ENCODE measurements at regions not wholly inside any gene's neighbourhood (a gene's known extent, or its start where the extent isn't known, plus 50 kb on each side); places are given as distances from the start of the nearest gene placed in this dataset.

DNA sequence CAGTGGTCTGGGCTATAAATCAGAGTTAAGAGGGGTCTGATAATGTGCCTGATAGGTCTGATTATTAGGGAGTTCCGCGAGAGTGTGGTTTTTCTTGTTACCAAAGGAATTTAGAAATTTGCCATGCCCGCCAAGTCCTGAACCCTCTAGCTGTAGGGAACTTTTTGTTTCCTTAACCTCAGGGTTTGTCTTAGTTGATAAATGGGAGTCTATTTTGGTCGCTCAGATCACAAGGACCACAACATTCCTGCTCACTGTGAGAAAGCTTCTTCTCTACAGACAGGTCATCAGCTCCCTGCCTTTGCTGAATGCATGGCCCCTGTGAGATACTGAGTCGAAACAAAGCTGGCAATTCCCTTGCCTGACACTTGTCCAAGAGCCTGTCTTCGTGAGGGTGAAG lies 497.8 kb downstream of the HS3ST4 start:
- DNase-seq: no peak

DNA sequence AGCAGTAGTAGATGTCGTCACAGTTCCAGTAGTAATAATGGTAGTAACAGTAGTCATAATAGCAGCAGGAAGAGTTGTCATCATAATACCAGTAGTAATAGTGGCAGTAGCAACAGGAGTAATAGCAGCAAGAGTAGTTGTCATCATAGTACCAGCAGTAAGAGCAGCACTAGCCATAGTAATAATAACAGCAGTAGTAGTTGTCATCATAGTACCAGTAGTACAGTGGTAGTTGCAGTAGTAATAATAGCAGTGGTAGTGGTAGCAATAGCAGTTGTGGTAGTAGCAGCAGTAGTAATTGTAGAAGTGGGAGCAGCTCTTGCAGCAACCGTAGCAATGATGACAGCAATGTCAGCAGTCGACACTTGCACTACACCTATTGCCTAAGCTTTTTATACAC lies 502.8 kb downstream of the HS3ST4 start:
- DNase-seq: no peak

DNA sequence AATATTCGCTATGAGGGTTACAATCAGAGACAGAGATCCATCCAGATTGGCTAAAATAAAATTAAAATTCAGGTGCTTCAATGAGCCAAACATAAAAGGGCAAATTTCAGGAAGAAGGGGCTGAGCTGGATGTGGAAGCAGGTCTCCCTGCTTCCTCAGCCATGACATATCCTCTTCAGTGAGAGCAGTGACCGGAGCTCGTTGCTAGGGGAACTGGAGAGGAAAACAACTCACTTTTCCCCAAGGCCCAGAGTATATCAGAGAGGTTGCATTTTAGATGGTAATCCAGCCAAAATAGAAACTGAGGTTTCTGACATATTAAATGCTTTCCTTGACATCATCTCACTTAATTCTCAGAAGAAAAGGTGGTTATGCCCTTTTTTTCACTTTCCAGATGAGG lies 503.5 kb downstream of the HS3ST4 start:
- DNase-seq: no peak

DNA sequence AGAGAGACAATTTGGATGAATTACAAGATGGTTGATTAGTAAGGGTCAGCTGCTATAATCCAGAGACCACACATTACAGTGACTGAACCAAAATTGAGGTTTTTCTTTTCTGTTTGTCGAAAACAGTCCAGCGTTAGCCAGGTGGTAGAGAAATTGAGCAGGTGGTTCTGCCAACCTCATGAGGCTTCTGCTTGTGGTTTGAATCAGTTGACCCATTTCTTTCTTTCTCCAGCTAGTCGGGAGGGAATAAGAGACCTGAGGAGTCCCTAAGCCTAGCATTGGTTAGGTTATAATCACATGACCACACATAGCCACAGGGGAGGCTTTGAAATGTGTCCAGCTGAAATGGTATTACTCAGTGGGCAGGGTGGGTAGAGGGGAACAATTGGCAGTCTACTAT lies 504.6 kb downstream of the HS3ST4 start:
- no peak for DNase-seq

DNA sequence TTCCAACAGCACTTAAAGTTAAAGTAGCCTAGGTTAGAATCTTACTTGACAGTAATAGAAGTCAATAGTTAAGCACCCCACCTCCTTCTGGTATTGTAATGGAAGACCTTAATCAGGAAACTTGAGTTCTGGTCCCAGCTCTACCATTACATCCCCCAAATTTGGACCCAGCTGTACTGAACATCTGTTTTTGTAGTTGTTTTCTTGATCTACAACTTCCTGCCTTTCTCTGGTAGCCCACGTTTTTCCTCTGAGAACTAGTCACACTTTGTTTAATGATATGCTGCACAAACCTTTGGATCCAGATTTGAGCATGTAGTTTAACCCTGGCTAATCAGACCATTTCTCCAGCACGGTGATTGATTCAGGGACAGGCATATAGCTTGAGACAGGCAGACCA lies 505.0 kb downstream of the HS3ST4 start:
- no peak for DNase-seq

DNA sequence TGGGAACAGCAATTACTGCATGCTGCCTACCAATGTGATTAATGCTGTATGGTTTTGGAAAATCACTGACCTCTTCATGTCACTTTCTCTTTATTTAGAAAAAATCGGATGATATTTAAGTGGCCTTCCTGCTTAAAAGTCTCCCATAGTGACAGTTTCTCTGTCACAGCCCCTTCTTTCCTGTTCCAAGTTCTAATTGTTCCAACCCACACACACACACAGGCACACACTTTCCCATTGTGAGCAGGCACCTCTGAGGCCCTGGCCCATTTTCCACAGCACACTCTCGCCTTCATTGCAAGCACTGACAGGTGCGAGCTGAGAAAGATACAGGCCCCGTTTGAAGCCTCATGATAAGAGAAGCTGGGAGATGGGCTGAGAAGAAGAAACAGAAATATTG lies 505.9 kb downstream of the HS3ST4 start:
- no peak for DNase-seq

DNA sequence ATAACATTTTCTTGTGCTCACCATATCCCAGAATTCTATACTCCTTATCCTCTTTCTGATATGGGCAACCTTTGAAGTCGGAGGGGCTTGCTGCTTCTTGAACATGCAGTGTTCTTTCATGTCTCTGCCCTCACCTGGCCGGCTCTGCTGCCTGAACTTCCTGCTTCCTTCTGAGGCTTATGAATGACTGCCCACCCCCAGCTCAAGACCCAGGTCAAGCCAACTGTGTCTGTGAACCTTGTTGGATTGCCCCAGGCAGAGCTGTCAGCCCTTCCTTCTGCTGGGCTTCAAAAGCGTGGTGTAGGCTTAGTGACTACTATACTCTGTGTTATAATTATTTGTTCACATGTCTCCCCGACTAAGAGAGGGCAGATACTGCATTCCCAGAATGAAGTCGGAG lies 506.5 kb downstream of the HS3ST4 start:
- no peak for DNase-seq

DNA sequence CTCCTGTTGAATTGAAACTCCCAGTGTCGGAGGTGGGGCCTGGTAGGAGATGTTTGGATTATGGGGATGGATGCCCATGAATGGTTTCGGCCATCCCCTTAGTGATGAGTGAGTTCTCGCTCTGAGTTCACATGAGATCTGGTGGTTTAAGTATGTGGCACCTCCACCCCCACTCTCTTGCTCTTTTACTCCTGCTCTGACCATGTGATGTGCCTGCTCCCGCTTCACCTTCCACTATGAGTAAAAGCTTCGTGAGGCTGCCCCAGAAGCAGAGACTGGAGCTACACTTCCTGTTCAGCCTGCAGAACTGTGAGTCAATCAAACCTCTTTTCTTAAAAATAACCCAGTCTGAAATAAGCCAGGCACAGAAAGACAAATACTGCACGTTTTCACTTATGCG lies 512.4 kb downstream of the HS3ST4 start:
- DNase-seq: no peak

DNA sequence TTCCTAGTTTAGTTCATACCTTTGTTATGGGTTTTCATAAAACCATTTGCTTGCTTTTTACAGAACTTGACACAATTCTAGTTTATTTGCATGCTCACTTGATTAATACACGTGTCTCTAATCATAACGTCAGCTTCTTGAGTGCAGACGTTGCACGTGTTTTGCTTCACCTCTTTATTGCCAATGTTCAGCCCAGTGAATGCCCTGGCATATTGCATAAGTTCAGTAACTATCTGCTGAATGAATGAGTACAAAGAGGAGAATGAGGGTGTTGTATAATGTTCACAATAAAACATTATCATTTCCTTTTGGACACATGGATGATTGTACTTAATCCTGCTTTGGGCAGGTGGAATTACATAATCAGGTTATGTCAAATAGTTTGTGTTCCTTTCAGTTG lies 519.8 kb downstream of the HS3ST4 start:
- DNase-seq: no peak

DNA sequence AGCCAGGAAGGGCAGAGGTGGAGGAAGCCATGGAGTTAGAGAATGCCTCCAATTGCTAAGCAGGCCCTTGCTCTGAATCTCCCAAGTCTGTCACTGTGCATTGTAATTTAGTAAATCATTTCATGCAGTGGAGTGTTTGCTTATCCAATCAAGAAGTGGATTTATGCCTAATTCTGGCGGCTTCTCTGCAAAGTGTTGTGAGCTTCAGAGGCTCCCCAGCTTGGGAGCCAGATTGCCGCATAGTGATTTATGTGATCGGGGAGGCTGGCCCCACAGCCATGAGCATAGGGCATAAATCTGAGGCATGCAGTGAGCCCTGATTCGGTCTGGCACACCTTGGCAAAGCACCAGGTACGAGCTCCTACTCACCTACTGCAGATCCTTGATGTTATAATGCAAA lies 520.8 kb downstream of the HS3ST4 start:
- DNase-seq: no peak

DNA sequence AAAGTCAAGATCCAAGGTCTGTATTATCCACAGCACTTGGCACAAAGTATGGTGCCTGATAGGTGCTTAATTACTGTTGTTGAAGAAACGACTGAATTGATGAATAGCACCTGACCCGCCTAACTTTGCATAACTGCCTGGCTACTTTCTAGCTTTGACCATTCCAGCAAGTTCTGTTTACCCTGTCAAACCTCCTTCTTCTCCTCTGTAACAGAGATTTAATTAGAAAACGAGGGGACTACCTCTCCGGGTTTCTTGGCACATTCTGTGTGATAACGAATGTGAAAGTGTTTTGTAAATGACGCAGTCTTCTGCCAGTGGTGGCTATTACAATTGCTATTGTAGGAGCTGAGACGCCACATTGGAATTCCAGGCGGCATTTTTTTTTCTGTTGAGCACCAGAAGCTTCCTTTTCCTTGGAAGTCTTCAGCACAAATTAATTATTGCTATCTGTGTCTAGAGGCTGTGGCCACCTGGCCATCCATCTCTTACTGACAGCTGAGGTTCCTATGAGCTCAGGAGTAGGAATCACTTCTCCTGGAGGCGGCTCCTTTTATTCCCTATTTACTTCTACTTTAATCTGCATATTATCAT lies 522.9 kb downstream of the HS3ST4 start:
- no peak for DNase-seq

DNA sequence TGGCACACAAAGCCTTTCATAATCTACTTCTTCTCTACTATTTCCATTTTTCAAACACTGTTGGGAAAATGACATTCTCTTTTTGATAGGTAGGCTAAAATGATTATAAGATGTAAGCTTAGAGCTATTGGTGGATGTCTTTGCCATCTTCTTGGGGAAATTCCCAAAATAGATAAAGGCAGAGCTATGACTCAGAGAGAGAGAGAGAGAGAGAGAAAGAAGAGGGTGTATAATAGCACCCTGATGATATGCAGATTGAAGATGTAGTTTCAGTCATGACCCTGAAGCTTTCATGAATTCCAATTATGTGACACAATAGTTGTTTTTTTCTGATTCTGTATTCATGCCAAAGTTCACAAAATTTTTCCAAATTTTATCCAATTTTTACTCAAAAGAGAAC lies 529.1 kb downstream of the HS3ST4 start:
- DNase-seq: no peak

DNA sequence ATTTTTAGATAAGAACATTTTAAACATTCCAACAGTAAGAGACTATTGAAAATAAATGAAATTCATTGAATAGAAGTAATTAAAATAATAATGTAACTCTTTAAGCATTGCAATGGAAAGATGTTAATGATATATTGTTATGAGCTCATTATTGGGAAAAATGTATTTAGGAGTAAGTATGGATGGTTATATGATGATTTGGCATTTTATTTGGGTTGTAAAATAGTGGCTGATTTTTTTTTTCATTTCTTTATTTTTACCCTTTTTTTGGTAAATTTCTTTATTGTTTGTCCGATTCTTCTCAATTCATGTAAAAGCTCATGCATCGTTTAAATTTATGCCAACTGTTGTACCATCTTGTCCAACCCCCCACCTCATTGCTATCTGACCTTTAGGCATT lies 539.9 kb downstream of the HS3ST4 start:
- DNase-seq: no peak

DNA sequence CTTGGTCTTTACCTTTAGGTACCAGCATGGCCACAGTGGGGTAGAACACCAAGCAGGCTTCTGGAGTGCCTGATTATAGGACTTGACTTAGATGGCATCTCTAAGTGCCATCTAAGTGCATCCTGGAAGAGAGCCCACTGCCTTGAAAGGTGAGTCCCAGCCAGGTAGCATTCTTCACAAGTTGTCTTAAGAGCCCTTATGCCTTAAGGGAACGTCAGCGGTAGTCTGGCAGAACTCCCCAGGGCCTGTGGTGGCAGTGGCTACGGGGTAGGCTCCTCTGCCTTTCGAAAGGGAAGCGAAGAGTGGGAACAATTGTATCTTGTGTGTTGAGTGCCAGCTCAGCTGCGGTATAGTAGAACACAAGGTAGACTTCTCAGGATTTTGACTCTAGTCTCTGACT lies 549.0 kb downstream of the HS3ST4 start:
- DNase-seq: no peak

DNA sequence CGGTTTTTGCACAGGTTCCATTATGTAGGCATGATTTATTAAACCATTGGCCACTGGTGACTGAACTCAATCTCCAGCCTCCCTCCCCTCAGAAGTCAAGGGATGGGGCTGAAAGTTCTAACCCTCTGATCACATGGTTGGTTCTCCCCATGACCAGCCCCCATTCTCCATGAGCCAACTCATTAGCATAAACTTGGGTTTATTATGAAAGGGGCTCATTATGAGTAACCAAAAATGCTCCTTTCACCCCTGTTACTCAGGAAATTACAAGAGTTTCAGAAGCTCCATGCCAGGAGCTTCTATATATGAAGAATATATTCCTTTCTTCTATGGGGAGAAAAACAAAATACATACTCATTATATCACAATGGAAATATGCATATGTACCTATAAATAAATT lies 555.3 kb downstream of the HS3ST4 start:
- no peak for DNase-seq

DNA sequence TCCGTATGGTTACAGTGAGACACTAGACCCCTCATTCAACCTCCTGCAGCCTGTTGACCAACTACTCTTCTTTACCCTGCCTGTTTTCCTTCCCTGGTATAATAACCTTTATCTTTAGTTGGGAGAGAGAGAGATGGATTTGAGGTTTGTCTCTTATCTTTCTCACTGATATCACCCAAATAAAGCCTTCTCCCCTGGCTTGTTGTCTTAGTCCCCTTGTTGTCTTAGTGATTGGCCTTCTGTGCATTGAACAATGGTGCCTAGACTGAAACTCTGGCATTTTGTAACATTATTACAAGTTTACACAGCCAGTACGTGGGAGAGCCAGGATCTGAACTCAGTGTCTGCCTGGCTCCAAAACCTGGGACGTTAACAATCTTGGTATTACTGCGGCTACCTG lies 560.8 kb downstream of the HS3ST4 start:
- DNase-seq: no peak

DNA sequence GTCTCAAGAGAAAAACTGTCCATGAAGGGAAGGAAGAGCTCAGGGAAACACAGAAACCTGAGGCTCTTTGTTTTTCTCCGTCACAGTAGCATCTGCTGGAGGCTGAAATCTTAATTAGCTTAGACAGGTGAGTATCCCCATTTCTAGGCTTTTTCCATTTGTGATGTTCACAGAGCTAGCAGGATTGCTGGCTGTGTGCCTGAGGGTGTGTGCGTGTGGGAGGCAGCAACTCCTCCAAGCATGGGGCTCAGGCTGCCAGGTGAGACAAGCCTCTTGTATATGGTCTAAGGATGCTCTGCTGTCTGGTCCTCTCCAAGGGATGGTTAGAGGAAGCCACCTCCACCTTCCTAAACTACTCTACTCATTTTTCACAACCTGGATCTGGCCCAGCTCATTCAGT lies 569.9 kb downstream of the HS3ST4 start:
- no peak for DNase-seq

DNA sequence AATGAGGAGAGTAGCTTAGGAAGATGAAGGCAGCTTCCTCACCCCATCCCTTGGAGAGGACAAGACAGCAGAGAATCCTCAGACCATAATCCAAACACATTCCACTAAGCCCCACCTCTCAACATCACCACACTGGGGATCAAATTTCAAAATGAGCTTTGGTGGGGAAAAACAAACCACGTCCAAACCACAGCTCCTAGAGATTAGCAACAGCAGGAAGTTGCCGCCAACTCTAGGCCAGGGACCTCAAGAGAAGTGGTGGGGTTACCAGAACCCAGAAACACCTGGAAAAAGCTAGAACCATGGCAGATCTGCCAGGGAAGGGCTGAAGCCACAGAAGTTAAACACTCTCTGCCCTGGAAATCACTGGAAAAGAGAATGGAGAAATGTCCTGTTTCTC lies 571.6 kb downstream of the HS3ST4 start:
- no peak for DNase-seq

DNA sequence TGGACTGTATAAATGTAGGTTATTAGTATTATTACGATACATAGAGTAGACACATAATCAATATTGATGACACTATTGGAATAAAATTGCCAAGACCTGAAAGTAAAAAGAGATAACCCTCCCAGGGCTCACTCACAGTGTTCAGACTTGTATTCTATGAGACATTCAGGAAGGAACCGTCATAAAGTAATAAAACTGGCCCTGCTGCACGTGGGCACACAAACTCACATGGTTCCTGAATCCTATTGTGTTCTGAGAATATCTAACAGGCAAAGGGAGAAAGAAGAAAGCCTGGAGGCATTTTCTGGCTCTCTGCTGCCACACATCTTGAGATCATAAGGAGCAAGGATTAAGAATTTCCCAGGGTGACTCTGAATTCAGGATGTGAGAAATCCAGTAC lies 575.9 kb downstream of the HS3ST4 start:
- DNase-seq: no peak

DNA sequence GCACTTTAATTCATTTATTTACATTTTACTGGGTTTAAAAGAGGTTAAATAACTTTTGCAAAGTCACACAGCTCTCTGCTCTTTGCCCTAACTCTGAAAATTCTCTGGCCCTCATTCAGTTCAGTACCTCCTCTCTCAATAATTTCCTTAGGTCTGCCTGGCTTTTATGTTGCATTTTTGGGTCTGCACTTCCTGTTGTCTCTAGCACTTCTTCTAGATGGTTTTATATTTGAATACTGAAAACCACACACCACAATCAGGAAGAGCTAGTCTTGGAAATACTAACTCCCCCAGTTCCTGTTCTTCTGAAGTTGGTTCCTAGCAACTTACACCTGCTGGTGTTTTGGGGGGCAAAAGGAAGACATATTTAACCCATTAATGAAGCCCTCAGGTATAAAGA lies 577.9 kb downstream of the HS3ST4 start:
- DNase-seq: no peak

DNA sequence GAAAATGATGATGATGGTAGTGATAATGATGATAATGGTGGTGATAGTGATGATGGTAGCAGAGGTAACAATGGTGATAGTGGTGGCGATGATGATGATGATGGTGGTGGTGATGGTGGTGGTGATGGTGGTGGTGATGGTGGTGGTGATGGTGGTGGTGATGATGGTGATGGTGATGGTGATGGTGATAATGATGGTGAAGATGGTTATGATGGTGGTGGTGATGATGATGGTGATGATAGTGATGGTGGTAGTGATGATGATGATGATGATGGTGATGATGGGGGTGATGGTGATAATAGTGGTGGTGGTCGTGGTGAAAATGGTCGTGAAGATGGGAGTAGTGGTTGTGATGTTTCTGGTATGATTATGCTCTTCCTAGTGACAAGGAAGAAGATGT lies 581.8 kb downstream of the HS3ST4 start:
- DNase-seq: no peak

DNA sequence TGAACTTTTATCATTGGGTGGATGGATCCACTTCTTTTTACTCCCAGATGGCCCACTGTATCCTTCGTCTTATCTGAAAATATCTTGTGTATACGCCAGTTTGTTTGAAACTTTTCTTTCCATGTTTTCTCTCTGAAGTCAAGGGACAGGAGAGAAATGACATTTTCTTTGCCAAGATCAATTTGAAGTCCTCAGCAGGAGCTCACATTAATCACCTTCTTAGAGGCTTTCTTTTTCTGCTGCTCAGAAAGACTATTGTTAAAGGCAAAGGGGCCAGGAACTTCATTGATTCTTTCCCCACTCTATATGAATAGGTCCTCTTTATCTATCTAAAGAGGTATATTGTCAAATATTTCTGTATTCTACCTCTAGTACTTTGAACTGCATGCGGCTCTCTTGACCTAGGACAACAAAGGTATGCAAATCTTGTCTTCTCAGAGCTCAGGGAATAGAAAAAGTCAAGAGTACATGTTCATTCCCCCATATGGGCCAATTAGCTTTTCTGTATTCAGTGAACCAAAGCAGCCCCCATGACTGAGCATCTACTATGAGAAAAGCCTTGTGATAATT lies 583.3 kb downstream of the HS3ST4 start:
- no peak for DNase-seq

DNA sequence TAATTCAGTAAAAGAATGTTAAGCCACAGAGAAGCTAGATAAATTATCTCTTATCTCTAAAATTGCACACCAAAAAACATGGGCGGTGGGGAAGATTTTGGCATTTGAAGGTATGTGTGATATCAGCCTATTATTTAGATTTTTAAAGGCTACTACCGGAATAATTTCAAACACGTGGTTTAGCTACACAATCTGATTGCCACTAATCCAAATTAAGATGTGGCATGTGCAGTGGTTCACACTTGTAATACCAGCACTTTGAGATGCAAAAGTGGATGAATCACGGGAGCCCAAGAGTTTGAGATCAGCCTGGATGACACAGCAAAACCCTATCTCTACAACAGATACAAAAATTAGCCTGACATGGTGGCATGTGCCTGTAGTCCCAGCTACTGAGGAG lies 584.5 kb downstream of the HS3ST4 start:
- DNase-seq: no peak

DNA sequence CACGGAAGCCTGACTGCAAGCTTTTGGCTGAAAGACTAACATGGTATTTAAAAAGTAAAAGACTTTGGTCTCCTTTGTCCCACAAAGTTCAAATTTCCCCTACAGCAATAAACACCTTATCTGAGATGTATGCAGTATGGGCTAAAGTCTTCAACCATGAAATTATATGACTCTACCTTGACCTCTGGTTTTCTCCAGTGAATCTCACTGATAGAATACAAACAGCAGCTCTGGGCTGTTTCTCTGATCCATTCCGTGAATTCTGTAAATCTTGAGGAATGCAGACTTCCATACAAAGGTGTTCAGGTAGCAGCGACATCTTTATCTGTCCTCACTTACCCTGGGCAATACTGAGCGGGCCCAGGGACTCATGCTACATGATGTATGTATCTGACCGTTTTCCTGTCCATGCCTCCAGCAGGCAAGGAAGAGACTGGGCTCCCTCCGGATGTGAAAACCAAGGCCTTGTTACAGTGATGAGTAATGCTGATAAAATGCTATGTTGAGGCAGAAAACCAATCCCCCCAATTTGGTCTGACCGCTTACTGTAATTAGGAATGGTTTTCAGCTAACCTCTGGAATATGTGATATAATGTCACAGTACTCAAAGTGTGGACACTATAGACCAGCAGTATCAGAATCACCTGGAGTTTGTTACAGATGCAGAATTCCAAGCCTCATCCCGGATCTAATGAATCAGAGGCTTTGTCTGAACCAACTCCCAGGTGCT lies 589.8 kb downstream of the HS3ST4 start:
- no peak for DNase-seq

All from activated CD8-positive, alpha-beta memory T cell treated with anti-CD3 and anti-CD28 coated beads, Interleukin-2, amount 50 U/mL, for 48 hours (primary cell).